ENCODE measurements at regions not wholly inside any gene's neighbourhood (a gene's known extent, or its start where the extent isn't known, plus 50 kb on each side); places are given as distances from the start of the nearest gene placed in this dataset.

GRCh38 chr2:128979182-128979581 is 660.5 kb upstream of the HS6ST1 start:
- Histone ChIP-seq H3K27ac (replicated peaks) (no peak overlapping the region), H3K9me3 (replicated peaks) (no peaks in the 10 kb centered on the region), H3K36me3 (no peaks in the 10 kb centered on the region), H3K27me3 (ENCODE audit: low read depth) (peaks cover 21% of the 10 kb centered on the region), H3K4me3 (no peak overlapping the region), H3K4me1 (no peaks in the 10 kb centered on the region)
- DNase-seq: no peak
- intact Hi-C loops (cut with micrococcal nuclease): no loop called here
- no peak for TF ChIP-seq CTCF (IDR thresholded peaks at IDR 0.05; ENCODE audit: borderline replicate concordance)

- Histone ChIP-seq H3K4me3 (no peak overlapping the region), H3K9me3 (replicated peaks) (no peaks in the 10 kb centered on the region), H3K36me3 (no peaks in the 10 kb centered on the region), H3K27ac (replicated peaks) (no peak overlapping the region), H3K4me1 (no peaks in the 10 kb centered on the region), H3K27me3 (ENCODE audit: low read depth) (peaks cover 20% of the 10 kb centered on the region)
- no peak for DNase-seq
- no peak for TF ChIP-seq CTCF (IDR thresholded peaks at IDR 0.05; ENCODE audit: borderline replicate concordance)
- intact Hi-C loops (cut with micrococcal nuclease): no loop called here
Measured at GRCh38 chr2:128980475-128980874, 661.8 kb upstream of the HS6ST1 start.

GRCh38 chr2:128981353-128981752 is 662.7 kb upstream of the HS6ST1 start:
- no peaks in the 10 kb centered on the region for H3K9me3 ChIP-seq (replicated peaks)
- no peaks in the 10 kb centered on the region for H3K4me1 ChIP-seq
- peaks cover 20% of the 10 kb centered on the region for H3K27me3 ChIP-seq (ENCODE audit: low read depth)
- no peak for TF ChIP-seq CTCF (IDR thresholded peaks at IDR 0.05; ENCODE audit: borderline replicate concordance)
- H3K36me3 ChIP-seq: no peaks in the 10 kb centered on the region
- intact Hi-C loops (cut with micrococcal nuclease): no loop called here
- H3K4me3 ChIP-seq: no peak overlapping the region
- no peak overlapping the region for H3K27ac ChIP-seq (replicated peaks)
- DNase-seq: no peak

- Histone ChIP-seq H3K36me3 (no peaks in the 10 kb centered on the region), H3K27me3 (ENCODE audit: low read depth) (peaks cover 20% of the 10 kb centered on the region), H3K27ac (replicated peaks) (no peak overlapping the region), H3K4me1 (no peaks in the 10 kb centered on the region), H3K9me3 (replicated peaks) (no peaks in the 10 kb centered on the region), H3K4me3 (no peak overlapping the region)
- no peak for TF ChIP-seq CTCF (IDR thresholded peaks at IDR 0.05; ENCODE audit: borderline replicate concordance)
- intact Hi-C loops (cut with micrococcal nuclease): no loop called here
- no peak for DNase-seq
Measured at GRCh38 chr2:128982001-128982400, 663.3 kb upstream of the HS6ST1 start.

GRCh38 chr2:128982670-128983069 is 664.0 kb upstream of the HS6ST1 start:
- H3K36me3 ChIP-seq: no peaks in the 10 kb centered on the region
- peaks cover 20% of the 10 kb centered on the region for H3K27me3 ChIP-seq (ENCODE audit: low read depth)
- DNase-seq: no peak
- no peaks in the 10 kb centered on the region for H3K9me3 ChIP-seq (replicated peaks)
- H3K4me1 ChIP-seq: no peaks in the 10 kb centered on the region
- H3K4me3 ChIP-seq: no peak overlapping the region
- intact Hi-C loops (cut with micrococcal nuclease): no loop called here
- TF ChIP-seq CTCF (IDR thresholded peaks at IDR 0.05; ENCODE audit: borderline replicate concordance): no peak
- H3K27ac ChIP-seq (replicated peaks): no peak overlapping the region

- H3K9me3 ChIP-seq (replicated peaks): no peaks in the 10 kb centered on the region
- H3K36me3 ChIP-seq: no peaks in the 10 kb centered on the region
- intact Hi-C loops (cut with micrococcal nuclease): no loop called here
- TF ChIP-seq CTCF (IDR thresholded peaks at IDR 0.05; ENCODE audit: borderline replicate concordance): no peak
- no peak overlapping the region for H3K27ac ChIP-seq (replicated peaks)
- H3K27me3 ChIP-seq (ENCODE audit: low read depth): peaks cover 20% of the 10 kb centered on the region
- peaks cover 2% of the 10 kb centered on the region for H3K4me1 ChIP-seq
- no peak for DNase-seq
- no peak overlapping the region for H3K4me3 ChIP-seq
Measured at GRCh38 chr2:128983094-128983493, 664.4 kb upstream of the HS6ST1 start.

All from left ventricle myocardium inferior (tissue), 1 donor.